Activated CD8-positive, alpha-beta memory T cell treated with anti-CD3 and anti-CD28 coated beads, Interleukin-2, amount 50 U/mL, for 4 hours (primary cell): ENCODE measurements at regions not wholly inside any gene's neighbourhood (a gene's known extent, or its start where the extent isn't known, plus 50 kb on each side); places are given as distances from the start of the nearest gene placed in this dataset.

Experiments
- DNase-seq: peaks from one replicate; pipeline ENCODE4 v3.0.0-alpha.2; 2020

- DNase-seq: no peak
These were observed 82.2 kb downstream of the EPDR1 start for GRCh38 chr7:38002689-38003088.

GRCh38 chr7:38006559-38006958 is 86.1 kb downstream of the EPDR1 start:
- DNase-seq: no peak

- no peak for DNase-seq
These were observed 86.7 kb downstream of the EPDR1 start for GRCh38 chr7:38007096-38007495.

DNA sequence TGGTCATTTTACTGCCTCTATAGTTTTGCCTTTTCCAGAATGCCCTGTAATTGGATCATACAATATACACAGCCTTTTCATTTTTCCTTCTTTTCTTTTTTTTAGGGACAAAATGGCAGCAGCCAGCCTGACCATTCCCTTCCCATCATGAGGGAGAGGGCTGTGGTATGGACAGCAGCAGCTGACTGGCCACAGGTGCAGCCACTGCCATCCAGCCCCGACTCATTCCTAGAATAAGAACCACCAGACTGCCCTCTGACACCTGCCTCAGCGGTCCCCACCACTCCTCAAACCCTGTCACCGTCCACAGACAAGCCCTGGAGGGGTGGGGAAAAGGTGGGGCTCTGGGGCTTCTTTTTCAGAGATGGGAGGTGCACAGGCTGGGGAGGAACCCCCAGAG is 92.8 kb downstream of the EPDR1 start:
- DNase-seq: no peak

- DNase-seq: no peak
These were observed 96.1 kb downstream of the EPDR1 start for GRCh38 chr7:38016567-38016966.

DNA sequence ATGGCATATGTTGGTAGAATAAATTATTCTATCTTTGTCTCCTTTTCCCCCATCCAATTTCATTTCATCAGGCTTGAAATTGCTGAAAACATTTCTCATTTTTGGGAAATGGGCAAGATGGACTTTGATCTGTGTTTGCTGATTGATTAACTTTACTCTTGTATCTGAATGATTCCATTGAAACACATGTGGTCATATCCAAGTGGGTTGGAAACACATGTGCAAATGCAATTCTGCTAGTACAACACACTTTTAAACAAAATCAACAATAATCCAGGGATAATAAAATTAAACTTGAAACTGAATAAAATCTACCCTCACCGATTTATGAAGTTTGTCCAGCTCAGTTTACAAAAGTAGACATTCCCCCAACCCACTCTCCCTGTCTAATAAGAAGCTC is 96.9 kb downstream of the EPDR1 start:
- DNase-seq: no peak

GRCh38 chr7:38020121-38020785 is 99.8 kb downstream of the EPDR1 start:
- no peak for DNase-seq

GRCh38 chr7:38021892-38022291 is 101.5 kb downstream of the EPDR1 start:
- no peak for DNase-seq

DNA sequence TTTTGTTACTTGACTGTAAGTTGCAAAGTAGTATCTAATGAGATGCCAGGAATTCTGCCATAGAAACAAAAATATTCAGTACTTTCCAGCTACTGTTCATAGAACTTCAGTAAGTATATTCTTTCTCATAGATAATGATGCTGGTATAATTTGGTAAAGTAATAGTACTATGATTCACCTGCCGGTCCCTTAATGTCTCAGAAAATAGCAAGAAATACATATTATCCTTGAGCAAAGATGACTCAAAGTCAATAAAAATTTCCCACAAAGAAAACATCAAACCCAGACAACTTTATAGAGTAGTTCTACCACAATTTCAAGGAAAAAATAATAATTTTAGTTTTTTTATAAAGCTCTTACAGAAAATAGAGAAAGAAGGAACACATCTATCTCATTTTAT is 105.4 kb downstream of the EPDR1 start:
- DNase-seq: no peak

- DNase-seq: no peak
These were observed 107.5 kb downstream of the EPDR1 start for GRCh38 chr7:38027884-38028455.

GRCh38 chr7:38034062-38034908 is 113.8 kb downstream of the EPDR1 start:
- DNase-seq: no peak

DNA sequence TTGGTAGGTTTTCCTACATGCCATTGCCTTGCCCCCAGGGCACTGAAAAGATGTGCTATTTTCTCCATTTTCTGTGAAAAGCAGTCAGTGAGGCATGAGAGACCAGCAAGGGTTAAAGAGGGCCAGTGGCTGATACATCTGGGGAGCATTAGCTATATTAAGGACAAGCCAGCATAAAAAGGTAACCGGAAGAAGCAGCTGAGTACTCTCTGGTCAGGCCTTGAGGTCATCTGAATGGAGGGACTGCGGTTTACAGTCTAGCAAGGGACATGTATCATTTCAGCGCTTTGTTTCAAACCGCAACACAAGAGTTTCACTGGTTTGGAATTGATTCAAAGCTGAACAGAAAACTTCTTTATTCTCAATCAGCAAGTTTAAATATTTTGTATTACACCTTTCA is 120.4 kb downstream of the EPDR1 start:
- no peak for DNase-seq

GRCh38 chr7:38049679-38050078 is 128.4 kb upstream of the STARD3NL start:
- DNase-seq: no peak

DNA sequence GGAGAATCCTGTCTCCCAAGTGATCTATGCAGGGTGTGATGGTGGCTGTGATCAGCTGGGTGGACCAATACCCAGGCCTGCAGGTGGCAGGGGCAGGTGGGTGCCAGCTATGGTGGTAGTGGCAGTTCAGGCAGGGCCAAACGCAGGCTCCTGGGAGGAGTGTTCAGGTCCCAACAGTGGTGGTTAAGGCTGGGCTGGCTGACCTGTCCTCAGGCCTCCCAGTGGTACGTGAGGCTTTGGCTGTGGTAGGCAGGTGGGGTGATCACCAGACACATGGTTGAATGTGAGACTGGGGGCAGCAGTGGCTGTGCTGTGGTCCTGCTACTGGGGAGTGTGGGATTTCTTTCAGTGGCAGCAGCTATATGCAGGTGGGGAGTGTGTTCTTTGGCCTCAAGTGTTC is 126.7 kb upstream of the STARD3NL start:
- DNase-seq: no peak

- no peak for DNase-seq
These were observed 126.3 kb upstream of the STARD3NL start for GRCh38 chr7:38051786-38052185.

GRCh38 chr7:38052786-38053185 is 125.3 kb upstream of the STARD3NL start:
- DNase-seq: no peak

DNA sequence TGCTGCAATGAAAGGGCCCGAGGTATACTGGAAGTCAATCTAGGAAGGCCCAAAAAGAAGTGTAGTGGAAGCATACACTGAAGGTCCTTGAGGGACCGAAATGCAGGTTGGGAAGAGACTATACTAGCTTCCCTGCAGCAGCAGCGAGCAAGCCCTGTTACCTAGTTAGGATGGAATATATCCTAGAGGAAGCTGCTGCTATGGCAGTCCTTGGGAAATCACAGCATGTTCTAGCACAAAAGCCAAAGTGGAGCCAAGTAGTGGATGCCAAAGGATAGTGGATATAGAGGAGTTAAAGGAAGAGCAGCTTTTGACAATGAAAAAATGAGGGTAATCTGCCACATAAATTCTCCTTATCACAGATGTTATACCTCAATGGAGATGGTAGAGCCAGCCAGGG is 123.8 kb upstream of the STARD3NL start:
- DNase-seq: no peak

DNA sequence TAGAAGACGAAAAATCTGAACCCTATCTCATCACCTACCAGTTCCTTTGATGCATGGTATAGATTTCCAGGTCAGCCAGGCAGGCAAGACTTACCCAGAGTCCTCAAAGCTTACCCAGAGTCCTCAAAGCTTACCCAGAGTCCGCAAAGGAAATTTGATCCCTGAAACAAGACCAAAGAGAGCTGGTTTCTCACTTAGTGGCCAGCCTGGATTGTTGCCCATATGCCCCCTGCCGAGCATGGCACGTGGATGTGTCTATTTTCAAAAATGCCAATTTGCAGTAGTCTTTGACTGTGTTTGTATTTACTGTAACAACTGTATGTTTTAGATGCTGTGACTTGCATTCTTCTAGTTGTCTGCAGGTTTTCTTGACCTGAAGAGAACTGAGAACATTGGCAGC is 120.2 kb upstream of the STARD3NL start:
- DNase-seq: no peak

DNA sequence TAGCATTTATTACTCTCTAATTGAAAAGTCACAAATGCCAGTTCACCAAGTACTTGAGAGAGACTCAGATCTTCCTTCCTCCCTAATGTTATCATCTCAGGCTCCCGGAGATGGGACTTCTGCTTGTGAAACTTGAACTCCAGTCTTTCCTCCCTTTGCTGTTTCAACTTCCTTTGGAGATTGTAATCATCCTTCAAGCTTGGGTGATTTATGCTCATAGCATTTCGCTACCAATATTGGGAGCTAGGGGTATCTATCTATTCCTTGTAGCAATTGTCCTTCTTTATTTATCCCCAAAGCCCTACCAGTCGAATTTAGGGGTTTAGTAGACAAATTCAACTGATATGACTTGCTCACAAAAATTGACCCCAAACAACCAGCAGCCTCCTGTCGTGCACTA is 117.9 kb upstream of the STARD3NL start:
- DNase-seq: no peak

GRCh38 chr7:38060637-38061036 is 117.4 kb upstream of the STARD3NL start:
- DNase-seq: no peak

- DNase-seq: no peak
These were observed 111.7 kb upstream of the STARD3NL start for GRCh38 chr7:38066391-38066790.

DNA sequence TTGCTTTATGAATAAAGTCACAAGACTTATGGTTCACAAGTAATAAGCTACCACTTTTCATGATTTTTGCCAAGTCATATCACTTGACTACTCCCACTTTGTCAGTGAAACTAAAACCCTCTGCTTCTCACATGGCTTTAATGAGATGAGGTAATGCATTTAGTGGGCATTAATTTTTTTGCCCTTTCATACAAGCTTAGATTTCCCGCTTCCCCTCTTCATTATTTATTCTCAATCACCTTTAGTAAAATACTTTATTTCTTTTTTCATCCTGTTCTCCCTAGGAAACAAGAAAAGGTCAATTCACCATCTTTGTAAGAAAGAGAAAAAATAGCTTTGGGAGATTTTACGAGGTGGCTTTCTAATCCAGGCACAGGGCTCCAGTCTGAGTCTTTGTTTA is 109.6 kb upstream of the STARD3NL start:
- DNase-seq: no peak

DNA sequence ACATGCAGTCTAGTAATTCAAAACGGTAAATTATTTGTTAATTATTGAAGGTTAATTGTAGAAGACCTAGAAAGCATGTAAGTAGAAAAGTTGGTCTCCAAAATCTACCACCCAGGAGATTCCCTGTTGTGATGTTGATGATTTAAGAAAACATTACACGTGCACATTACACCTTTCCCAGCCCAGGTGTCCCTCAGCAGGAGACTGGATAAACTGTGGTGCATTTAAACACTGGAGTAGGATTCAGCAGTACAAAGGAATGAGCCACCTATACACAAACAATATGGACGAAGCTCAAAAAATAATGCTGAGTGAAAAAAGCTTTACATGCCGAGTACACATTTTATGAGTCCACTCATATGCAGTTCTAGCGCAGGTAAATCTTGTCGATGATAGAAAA is 109.0 kb upstream of the STARD3NL start:
- DNase-seq: no peak

GRCh38 chr7:38070718-38071117 is 107.3 kb upstream of the STARD3NL start:
- DNase-seq: no peak
